SU-DHL-6 (cell line): ENCODE measurements at regions not wholly inside any gene's neighbourhood (a gene's known extent, or its start where the extent isn't known, plus 50 kb on each side); places are given as distances from the start of the nearest gene placed in this dataset.
"Not testable (repeated sequence)": the region's sequence is repeated elsewhere in the genome, so short reads cannot be mapped to it uniquely, and the experiment has no call there.

Source experiments
- CTCF ChIP-seq: fragments of 200-600 bp; sonication (generic); IDR thresholded peaks from one replicate; pipeline ENCODE4 v1.5.1; 2017; ENCODE audit warnings: antibody characterized with exemption, mild to moderate bottlenecking, low read length, moderate library complexity; ENCODE audit not compliant: insufficient read depth, poor library complexity, severe bottlenecking
- EZH2phosphoT487 ChIP-seq: fragments of 200-600 bp; sonication (generic), shearing (Covaris generic); conservative IDR thresholded peaks from 2 replicates; pipeline ENCODE4 v1.6.1; 2018; ENCODE audit warnings: mild to moderate bottlenecking, antibody characterized with exemption, low read length, moderate library complexity, mixed read lengths

- TF ChIP-seq CTCF, EZH2phosphoT487: not testable (repeated sequence)
These were observed 1560.1 kb downstream of the RPIA start for GRCh38 chr2:90251576-90251975.
